PC-9 (cell line): ENCODE measurements at regions not wholly inside any gene's neighbourhood (a gene's known extent, or its start where the extent isn't known, plus 50 kb on each side); places are given as distances from the start of the nearest gene placed in this dataset.

Source experiments
- BruUV-seq: library from RNA; stranded (reverse); fragments of 400-500 nt; replicated peaks from 2 replicates; lab custom pipeline; 2021; lab: Mats Ljungman, UMichigan
- CTCF ChIA-PET: fragments of 300-600 bp; sonication (Branson Sonifier 250); formaldehyde crosslinking; loops from one replicate; lab custom pipeline; 2022; ENCODE audit warnings: antibody characterized with exemption; lab: Charles Lee
- POLR2A ChIA-PET: fragments of 300-600 bp; sonication (Branson Sonifier 250); formaldehyde crosslinking; loops from one replicate; lab custom pipeline; 2022; ENCODE audit warnings: antibody characterized with exemption; ENCODE audit not compliant: unreplicated experiment; lab: Charles Lee
- DNase-seq, 2 experiments: peaks; one replicate each; pipeline versions ENCODE4 v3.0.0 to v3.0.0-alpha.2; 2015 to 2022; ENCODE audit warnings: mixed read lengths in 1 of 2
- H2AFZ ChIP-seq: fragments of 200-600 bp; sonication (generic); 2 replicates; pipeline ENCODE4 v1.8.1; 2017; ENCODE audit warnings: antibody characterized with exemption
- H3F3A ChIP-seq: fragments of 200-600 bp; sonication (generic); 2 replicates; pipeline ENCODE4 v1.8.1; 2017; ENCODE audit warnings: antibody characterized with exemption, mild to moderate bottlenecking, low read depth; ENCODE audit not compliant: insufficient read depth
- H3K27ac ChIP-seq: fragments of 200-600 bp; sonication (generic); 2 replicates; pipeline ENCODE4 v1.6.1; 2016; ENCODE audit warnings: mixed run types
- H3K27me3 ChIP-seq: fragments of 200-600 bp; sonication (generic); 2 replicates; pipeline ENCODE4 v1.6.1; 2016; ENCODE audit warnings: low read depth, mixed run types; ENCODE audit not compliant: insufficient read depth
- H3K36me3 ChIP-seq: fragments of 200-600 bp; sonication (generic); 2 replicates; pipeline ENCODE4 v1.6.1; 2016; ENCODE audit warnings: low read depth, mixed run types
- H3K4me1 ChIP-seq: fragments of 200-600 bp; sonication (generic); replicated peaks from 2 replicates; pipeline ENCODE4 v1.6.1; 2016; ENCODE audit warnings: mixed run types; ENCODE audit not compliant: insufficient read depth
- H3K4me2 ChIP-seq: fragments of 200-600 bp; sonication (generic); 2 replicates; pipeline ENCODE4 v1.6.1; 2017; ENCODE audit warnings: mixed run types
- H3K4me3 ChIP-seq: fragments of 200-600 bp; sonication (generic); 2 replicates; pipeline ENCODE4 v1.6.1; 2016; ENCODE audit warnings: mixed run types
- H3K79me2 ChIP-seq: fragments of 200-600 bp; sonication (generic); 2 replicates; pipeline ENCODE4 v1.6.1; 2017; ENCODE audit warnings: low read depth, mixed run types
- H3K9me2 ChIP-seq: fragments of 200-600 bp; sonication (generic); 2 replicates; pipeline ENCODE4 v1.8.1; 2017; ENCODE audit warnings: mild to moderate bottlenecking; ENCODE audit not compliant: insufficient read depth
- H3K9me3 ChIP-seq: fragments of 200-600 bp; sonication (generic); 2 replicates; pipeline ENCODE4 v1.8.1; 2016; ENCODE audit warnings: low read depth; ENCODE audit not compliant: insufficient read depth
- H4K20me1 ChIP-seq: fragments of 200-600 bp; sonication (generic); 2 replicates; pipeline ENCODE4 v1.8.1; 2017; ENCODE audit not compliant: insufficient read depth
- CTCF ChIP-seq: fragments of 200-600 bp; sonication (generic); conservative IDR thresholded peaks from 2 replicates; pipeline ENCODE4 v1.6.1; 2017; ENCODE audit warnings: mixed run types, antibody characterized with exemption, mild to moderate bottlenecking, moderate library complexity
- EZH2 ChIP-seq: fragments of 200-600 bp; sonication (generic); IDR thresholded peaks from 2 replicates; pipeline ENCODE4 v1.8.0; 2017; ENCODE audit warnings: antibody characterized with exemption, low read depth
- intact Hi-C: fragments of 100-400 bp; cut with micrococcal nuclease; formaldehyde crosslinking; loops from one replicate; pipeline ENCODE4 v1.10.0; 2022; ENCODE audit not compliant: unreplicated experiment

GRCh38 chr9:16964228-16964627 lies 93.8 kb upstream of the BNC2 start:
- BruUV-seq, result no TSS peak
- H3K27ac ChIP-seq, result no peak overlapping the region
- H3K4me3 ChIP-seq, result no peak overlapping the region
- no peak overlapping the region for H2AFZ ChIP-seq
- ChIA-PET CTCF (no interaction called here), POLR2A (no interaction called here)
- H3K27me3 ChIP-seq, result no peaks in the 10 kb centered on the region
- H3K9me3 ChIP-seq, result no peaks in the 10 kb centered on the region
- no peak overlapping the region for H3K4me2 ChIP-seq
- H3K9me2 ChIP-seq, result no peaks in the 10 kb centered on the region
- intact Hi-C loops, result no loop called here
- H3F3A ChIP-seq, result no peaks in the 10 kb centered on the region
- no peak for DNase-seq
- no peak for TF ChIP-seq CTCF
- no peak for TF ChIP-seq EZH2
- no peaks in the 10 kb centered on the region for H4K20me1 ChIP-seq
- no peaks in the 10 kb centered on the region for H3K4me1 ChIP-seq
- H3K36me3 ChIP-seq, result no peaks in the 10 kb centered on the region
- no peaks in the 10 kb centered on the region for H3K79me2 ChIP-seq

GRCh38 chr9:16960084-16960483 lies 89.6 kb upstream of the BNC2 start:
- no peak overlapping the region for H3K4me2 ChIP-seq
- no peak overlapping the region for H3K4me3 ChIP-seq
- no peaks in the 10 kb centered on the region for H3K36me3 ChIP-seq
- no peaks in the 10 kb centered on the region for H3K9me2 ChIP-seq
- no peaks in the 10 kb centered on the region for H3K27me3 ChIP-seq
- intact Hi-C loops, result no loop called here
- BruUV-seq, result no TSS peak
- H3K9me3 ChIP-seq, result no peaks in the 10 kb centered on the region
- no peaks in the 10 kb centered on the region for H3F3A ChIP-seq
- no peak for DNase-seq
- H3K27ac ChIP-seq, result no peak overlapping the region
- ChIA-PET POLR2A (no interaction called here), CTCF (no interaction called here)
- H4K20me1 ChIP-seq, result no peaks in the 10 kb centered on the region
- H3K79me2 ChIP-seq, result no peaks in the 10 kb centered on the region
- no peak for TF ChIP-seq EZH2
- TF ChIP-seq CTCF, result no peak
- no peak overlapping the region for H2AFZ ChIP-seq
- H3K4me1 ChIP-seq, result no peaks in the 10 kb centered on the region

GRCh38 chr9:16959391-16959790 lies 88.9 kb upstream of the BNC2 start:
- Histone ChIP-seq H3K4me3 (no peak overlapping the region), H3K9me3 (no peaks in the 10 kb centered on the region), H3K4me1 (no peaks in the 10 kb centered on the region), H2AFZ (no peak overlapping the region), H3K79me2 (no peaks in the 10 kb centered on the region), H3F3A (no peaks in the 10 kb centered on the region), H3K27ac (no peak overlapping the region), H3K9me2 (no peaks in the 10 kb centered on the region), H3K36me3 (no peaks in the 10 kb centered on the region), H3K27me3 (no peaks in the 10 kb centered on the region), H4K20me1 (no peaks in the 10 kb centered on the region), H3K4me2 (no peak overlapping the region)
- no TSS peak for BruUV-seq
- TF ChIP-seq EZH2, result no peak
- TF ChIP-seq CTCF, result no peak
- POLR2A ChIA-PET, result no interaction called here
- CTCF ChIA-PET, result no interaction called here
- no peak for DNase-seq
- intact Hi-C loops, result no loop called here
